ENCODE measurements at regions not wholly inside any gene's neighbourhood (a gene's known extent, or its start where the extent isn't known, plus 50 kb on each side); places are given as distances from the start of the nearest gene placed in this dataset.
"Not testable (repeated sequence)": the region's sequence is repeated elsewhere in the genome, so short reads cannot be mapped to it uniquely, and the experiment has no call there.

DNA sequence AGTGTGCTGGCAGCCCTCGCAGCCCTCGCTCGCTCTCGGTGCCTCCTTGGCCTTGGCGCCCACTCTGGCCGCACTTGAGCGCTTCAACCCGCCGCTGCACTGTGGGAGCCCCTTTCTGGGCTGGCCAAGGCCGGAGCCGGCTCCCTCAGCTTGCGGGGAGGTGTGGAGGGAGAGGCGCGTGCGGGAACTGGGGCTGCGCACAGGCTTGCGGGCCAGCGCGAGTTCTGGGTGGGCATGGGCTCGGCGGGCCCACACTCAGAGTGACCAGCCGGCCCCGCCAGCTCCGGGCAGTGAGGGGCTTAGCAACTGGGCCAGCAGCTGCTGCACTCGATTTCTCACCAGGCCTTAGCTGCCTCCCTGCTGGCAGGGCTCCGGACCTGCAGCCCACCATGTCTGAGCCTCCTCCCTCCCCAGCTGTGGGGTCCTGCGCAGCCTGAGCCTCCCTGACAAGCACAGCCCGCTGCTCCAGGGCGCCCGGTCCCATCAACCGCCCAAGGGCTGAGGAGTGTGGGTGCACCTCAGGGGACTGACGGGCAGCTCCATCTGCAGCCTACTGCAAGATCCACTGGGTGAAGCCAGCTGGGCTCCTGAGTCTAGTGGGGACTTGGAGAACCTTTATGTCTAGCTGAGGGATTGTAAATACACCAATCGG lies 786.0 kb upstream of the SORCS1 start:
- not testable (repeated sequence) for ATAC-seq

DNA sequence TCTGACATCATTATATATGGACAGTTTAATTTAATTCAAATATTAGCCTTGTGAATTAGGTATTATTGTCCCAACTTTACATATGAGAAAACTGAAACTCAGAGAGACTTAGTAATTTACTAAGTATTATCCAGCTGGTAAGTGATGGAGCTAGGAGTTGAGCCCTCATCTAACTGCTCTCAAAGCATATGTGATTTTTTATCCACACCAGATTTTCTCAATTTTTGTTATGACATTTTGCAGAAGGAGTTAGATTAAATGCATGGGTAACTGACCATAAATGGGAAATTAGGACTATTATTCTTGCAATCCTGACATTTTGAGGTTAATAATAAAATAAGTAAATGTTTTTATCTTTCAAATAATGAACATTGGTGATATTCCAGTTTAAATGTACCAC lies 778.3 kb upstream of the SORCS1 start:
- no peak for ATAC-seq

DNA sequence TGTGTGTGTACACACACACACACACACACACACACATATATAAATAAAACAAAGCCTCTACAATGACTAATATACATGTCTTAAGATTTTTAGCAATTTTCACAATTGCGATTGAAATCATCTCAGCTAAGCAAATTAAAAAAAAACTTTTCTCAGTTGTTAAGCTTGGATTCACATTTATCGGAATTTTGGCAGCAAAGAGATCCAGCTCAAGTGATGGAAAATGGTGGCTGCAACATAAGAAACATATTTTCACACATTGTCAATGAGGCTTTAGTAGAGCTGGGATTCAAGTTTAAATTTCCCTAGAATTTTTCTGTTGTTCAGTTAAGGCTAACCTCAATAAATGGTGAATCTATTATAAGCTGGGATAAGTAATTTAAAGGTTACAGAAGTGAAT lies 768.6 kb upstream of the SORCS1 start:
- ATAC-seq, result no peak

DNA sequence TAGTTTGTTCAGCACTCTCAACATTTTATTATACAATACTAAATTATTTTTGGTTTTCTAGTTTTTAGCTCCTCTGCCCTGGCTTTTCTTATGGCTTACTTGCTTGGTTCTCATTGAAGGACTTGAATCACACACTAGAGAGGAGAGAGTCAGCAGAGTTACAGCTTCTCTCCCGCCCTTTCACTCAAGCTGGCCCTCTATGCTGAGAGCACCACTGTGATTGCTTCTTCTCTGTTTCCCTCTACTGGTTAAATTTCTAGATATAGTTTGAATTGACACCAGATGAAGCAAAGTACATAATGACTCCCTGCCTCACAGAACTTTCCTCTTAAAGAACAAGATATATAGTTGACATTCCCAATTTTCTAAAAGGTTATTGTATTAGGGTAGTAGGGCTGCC lies 767.3 kb upstream of the SORCS1 start:
- no peak for ATAC-seq

DNA sequence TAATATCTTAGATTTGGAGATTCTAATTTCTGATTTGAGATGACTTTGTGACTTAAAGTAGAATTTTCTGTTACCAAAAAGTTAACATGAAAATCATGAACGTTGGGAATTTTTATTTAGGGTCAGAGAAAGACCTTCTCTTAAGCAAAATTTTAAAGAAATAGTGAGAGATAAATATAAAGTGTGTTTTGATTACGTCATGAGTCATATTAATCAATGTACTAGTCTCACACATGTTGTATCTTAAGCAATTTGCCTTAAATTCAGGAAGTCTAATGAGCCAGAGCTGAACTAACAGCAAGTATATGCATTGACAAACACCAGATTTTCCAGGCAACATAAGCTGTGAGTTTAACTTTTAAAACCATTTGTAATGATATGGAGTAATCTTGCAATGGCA lies 765.5 kb upstream of the SORCS1 start:
- no peak for ATAC-seq

DNA sequence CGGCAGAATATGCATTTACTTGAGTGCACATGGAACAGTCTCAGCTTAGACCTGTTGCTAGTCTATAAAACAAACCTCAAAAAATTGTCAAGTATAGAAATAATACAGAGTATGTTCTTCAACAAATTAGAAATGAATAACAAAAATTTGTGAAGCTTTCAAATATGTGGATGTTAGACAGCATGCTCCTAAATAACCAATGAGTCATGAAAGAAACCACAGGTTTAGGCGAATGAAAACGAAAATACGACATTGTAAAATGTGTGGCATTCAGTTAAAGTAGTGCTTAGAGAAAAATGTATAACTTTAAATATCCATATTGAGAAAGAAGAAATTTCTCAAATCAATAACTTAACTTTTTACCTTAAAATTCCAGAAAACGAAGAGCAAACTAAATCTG lies 760.0 kb upstream of the SORCS1 start:
- no peak for ATAC-seq

DNA sequence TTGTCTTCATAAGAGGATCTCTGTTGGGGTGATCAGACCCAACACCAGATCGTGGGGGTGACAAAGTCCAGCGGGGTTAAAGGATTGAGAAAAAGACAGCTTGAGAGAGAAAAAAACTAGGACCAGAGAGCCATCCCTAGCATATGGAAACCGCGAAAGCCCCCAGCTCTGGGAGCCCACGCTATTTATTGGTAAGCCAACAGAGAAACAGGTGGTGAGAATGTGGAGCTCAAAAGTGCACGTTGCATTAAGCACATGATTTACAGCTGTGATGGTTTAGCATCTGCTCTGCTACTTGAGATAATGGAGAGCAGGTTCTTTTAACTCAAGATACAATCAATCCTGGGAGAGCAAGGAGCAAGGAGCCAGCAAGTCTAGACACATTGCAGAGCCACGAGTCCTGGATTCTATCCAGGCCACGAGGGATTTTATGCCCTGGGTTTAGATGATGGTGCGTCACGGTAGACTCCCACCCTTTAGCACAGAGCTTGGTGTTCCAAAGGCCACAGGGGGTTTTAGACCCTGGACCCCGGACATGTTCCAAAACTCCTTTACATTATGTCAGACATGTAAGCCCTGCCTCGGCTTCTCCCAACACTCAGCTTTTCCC lies 755.2 kb upstream of the SORCS1 start:
- no peak for ATAC-seq

DNA sequence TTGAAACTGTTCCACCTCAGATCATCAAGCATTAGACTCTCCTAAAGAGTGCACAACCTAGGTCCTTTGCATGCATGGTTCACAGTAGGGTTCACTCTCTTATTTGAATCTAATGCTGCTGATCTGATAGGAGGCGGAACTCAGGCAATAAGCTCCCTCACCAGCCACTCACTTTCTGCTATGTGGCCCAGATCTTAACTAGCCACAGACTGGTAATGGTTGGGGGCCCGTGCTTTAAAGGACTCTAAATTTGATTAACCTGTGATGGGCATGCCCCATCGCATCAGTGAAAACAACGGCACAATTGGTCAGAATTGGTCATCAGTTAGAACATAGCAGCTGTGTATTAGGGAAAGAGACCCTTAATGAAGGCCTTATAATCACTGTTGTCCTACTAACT lies 753.7 kb upstream of the SORCS1 start:
- ATAC-seq, result no peak

DNA sequence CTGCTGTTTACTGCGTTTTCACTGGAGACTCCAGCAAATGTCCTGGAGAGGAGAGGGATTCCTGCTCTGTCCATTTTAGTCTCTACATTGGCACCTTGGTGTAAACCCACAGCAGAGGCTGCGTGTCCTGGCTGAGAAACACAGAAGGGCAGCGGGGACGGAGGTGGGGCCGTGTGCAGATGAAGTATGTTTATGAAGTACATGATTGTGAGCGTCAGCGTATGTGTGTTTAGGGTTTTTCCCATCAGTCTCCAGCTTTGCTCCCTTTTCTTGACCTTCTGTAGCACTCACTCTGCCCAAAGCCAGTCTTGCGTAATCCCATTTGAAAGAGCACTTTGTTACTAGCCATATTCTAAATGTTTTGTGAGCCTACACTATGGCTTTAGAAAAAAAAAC lies 750.7 kb upstream of the SORCS1 start:
- no peak for ATAC-seq

DNA sequence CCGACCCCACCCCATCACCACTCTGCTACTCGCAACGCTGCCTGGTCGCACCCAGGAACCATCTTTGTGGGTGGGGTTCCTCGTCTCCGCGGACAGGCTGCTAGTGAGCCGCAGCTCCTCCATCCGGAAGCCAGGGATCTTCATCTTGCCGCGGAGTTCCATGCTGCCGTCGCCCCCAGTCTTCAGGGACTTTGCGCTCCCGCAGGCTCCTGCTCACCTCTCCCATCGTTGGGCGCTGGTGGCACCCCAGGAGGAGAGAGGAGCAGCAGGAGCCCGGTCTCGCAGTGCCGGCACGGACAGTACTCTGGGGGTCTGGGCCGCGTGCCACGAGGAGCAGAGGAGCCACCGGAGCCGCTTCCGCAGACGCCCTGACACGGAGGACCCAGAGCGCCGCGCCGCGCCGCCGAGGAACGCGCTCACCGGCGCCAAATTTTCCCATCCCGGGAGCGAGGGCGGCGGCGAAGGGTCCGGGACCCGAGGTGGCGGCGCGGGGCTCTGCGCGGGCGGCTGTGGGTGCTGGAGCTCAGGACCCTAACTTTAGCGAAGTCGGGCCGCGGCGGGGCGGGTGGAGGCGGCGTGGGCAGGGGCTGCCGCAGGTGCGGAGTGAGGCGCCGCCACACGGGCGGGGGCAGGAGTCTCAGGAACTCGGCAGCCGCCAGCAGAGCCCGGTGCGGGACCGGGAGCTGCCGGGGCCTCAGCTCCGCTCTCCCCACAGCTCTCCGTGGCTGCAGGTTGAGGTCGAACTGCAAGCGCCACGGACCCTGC lies 750.1 kb upstream of the SORCS1 start:
- no peak for ATAC-seq

DNA sequence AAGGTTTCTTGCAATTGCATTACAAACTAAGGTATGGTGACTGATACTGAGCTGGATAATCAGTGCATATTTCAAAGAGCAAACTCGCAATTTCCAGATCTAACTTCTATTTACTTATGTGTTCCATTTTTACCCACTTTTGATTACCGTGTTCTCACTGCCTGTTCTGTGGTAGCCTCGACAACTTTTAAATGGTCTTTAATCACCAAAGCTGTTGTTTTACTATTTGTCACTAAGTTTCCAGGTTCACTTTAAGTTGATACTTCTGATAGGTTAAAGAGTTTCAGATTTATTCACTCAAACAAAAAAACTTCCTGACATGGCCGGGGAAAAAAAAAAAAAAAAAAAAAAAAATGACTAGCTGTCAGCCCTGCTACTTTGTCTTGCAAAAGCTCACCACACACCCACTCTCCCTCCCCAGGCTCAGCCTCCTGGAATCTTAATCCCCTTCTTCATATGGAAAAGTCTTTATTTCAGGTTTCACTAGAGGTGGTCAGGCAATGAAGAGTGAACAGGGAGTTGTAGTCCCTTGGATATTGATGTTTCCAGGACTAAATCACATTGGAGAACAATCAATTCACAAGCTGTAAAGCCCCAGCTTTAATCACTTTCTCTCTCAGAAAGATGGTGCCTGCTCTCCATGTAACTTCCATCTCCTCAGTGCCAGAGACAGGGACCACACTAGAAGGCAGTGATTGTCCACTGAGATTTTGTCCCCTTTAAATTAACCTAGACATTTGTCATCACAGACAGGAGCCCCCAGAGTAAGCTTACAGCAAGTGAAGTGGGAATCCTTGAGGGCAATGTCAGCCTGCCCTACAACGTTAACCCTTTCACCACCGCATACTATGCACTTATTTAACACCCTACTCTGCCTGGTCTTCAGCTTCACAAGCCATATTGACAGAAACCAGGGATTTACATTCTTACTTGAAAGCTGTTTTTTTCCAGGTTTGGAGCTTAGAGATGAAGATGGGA lies 749.1 kb upstream of the SORCS1 start:
- ATAC-seq, result no peak

DNA sequence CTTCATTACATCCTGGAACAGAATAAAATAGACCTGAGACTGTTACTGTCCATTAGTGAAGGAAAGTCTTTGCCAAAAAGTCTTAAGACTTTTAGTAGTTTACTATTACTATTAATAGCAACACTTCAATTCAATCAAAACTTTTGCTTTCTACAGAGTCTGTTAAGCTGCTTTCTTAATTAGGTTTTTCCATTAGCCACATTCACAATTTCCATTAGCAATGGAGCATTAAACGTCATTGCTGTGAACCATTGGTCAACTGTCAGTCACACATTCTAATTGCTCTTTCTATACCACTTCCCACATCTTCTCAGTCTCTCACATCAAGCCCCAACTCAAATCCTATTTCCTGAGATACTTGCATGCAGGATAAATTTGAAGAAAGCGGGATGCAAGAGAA lies 736.6 kb upstream of the SORCS1 start:
- ATAC-seq, result no peak

DNA sequence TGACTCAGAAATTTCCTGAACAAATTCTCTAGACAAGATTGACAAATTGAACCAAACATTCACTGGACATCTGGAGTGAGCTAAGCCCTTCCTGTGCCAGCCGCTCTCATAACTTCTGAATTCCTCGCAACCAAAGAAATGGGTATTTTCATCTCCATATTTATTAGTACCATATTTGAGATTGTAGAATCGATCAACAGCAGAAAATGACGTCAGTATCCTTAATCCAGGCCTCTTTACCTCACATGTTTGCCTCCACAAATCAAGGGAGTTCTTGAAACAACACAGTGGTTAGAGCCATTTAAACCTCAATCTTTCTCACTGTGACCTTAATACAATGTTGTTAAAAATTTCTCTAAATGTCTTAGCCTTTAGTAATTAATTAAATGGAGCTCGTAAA lies 735.6 kb upstream of the SORCS1 start:
- ATAC-seq, result no peak

DNA sequence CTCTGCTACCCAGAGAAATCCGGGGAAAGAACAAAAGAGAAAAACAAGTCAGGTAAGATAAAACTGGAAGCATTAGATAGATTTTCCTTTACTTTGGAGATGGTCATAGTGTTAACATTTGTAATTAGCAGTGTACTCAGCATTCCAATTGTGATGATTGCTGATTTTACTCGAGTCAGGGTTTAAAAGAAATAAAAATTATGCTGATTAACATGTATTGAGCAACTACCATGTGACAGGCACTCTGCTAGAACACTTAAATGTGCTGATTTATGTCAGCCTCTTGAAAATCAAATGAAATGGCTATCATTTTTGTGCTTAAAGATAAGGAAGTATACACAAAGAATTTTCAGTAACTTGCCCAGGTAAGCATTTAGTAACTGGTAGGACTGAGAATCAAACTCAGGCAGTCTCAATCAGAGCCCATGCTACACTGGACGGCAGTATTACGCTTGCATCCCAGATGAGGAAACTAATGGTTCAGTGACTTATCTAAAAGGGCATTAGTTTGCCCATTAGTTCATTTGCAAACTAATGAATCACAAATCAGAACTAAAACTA lies 735.1 kb upstream of the SORCS1 start:
- no peak for ATAC-seq

DNA sequence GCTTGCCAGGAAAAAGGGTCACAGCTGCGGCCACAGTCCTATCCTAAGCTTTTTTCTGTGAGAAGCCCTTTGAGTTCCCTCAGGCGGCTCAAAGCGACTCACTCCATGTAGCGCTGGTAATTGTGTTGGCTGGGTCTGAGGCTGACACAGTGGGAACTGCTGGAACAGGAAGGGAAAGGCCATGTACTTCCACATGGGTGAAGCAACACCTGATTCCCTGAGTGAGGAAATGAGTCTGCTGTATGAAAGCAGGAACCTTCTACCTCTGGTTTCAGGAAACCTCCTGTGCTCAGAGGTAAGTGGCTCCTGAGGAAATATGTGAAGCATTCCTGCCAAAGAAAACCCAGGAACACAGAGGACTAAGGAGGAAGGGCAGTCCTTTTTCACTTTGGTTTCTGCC lies 734.6 kb upstream of the SORCS1 start:
- no peak for ATAC-seq

DNA sequence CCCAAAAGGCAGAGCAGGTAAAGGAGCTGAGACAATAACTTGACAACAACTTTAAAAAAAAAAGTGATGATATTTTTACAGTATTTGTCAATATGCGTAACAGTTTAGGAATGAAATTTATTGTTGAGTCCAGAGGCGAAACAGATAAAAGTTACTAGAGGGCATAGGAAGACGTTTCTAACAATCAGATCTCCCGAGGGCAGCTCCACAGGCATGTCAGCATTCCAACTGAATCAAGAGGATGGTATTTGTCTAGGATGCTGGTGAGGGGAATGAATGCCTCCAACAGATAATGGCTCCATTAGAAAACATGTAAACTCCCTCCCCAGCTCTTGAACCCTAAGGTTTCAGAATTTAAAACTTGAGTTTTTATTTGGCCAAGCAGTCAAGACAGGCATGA lies 733.9 kb upstream of the SORCS1 start:
- ATAC-seq, result no peak

DNA sequence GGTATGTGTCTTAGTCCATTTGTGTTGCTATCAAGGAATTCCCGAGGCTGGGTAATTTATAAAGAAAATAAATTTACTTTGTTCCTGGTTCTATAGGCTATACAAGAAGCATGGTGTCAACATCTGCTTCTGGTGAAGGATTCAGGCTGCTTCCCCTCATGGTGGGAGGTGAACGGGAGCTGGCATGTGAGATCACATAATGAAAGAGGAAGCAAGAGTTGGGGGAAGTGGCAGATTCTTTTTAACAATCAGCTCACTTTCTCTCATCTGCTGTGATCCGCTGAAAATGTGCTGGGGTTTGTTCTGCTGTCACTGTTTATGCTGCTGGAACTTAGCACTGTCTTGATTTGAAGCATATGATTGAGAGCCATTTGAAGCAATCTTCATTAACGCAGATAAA lies 730.0 kb upstream of the SORCS1 start:
- ATAC-seq, result no peak

DNA sequence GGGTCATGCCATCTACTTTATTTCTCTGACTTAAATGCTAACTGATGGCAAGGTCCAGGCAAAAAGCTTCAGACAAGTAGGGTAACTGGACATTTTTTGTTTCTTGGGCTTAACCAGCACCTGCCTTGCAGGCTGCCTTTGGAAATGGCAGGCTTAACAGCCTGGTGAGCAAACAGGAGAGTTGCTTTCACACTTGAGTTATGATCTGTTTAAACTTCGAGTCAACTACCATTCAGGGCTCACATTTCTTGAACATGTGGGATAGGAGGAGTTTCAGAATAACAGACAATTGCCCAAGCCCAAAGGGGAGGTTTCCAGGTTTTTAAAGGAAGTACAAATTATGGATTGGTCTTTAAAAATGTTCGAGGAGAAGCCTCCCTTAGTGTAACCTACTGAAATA lies 724.6 kb upstream of the SORCS1 start:
- no peak for ATAC-seq

DNA sequence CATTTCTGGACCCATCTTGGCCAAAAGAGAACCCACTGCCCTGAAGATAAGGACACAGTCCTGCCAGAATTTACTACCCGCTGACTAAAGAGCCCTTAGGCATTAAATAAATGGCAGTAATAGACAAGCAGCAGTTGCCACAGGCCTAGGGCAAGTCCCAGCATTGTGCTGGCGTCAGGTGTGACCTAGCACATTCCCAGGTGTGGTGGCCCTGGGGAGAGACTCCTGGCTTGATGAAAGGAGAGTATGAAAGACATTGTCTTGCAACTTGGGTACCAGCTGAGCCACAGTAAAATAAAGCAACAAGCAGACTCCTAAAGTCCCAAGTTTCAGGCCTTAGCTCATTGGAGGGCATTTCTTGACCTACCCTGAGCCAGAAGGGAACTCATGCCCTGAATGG lies 715.7 kb upstream of the SORCS1 start:
- ATAC-seq, result no peak

DNA sequence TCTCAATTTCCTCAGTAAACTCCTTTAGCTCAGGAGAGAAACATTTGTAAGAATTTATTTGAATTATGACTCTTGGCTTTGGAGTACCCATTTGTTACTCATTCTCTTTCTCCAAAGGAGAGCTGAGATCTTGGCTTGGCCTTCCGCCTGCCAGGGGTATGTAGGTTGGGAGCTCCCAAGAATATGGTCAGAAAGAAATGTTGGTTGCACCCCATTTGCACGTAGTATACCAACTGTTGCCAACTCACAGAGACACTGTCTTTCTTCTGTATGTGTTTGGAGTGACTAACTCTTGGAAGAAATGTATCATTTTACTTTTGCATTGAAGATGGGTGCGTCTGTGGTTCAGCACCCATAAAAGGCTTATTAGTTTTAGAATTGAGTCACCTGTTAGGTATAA lies 708.5 kb upstream of the SORCS1 start:
- no peak for ATAC-seq

DNA sequence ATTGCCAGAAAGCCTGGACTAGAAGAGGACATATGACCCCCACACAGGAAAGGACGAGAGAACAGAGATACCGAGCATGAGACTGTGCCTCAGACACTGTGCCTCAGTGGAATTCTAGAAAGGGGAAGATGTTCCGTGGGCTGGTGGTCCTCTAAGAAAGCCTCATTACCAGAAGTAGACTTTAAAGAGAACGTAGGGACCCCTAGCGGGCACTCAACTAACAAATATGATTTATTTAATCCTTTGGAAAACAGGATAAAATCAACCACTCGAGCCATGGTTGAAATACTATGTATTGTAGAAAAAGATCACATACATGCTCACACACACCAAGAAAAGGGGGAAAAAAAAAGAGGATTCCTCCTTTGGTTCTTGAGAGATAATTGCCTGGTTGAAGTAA lies 701.2 kb upstream of the SORCS1 start:
- no peak for ATAC-seq

DNA sequence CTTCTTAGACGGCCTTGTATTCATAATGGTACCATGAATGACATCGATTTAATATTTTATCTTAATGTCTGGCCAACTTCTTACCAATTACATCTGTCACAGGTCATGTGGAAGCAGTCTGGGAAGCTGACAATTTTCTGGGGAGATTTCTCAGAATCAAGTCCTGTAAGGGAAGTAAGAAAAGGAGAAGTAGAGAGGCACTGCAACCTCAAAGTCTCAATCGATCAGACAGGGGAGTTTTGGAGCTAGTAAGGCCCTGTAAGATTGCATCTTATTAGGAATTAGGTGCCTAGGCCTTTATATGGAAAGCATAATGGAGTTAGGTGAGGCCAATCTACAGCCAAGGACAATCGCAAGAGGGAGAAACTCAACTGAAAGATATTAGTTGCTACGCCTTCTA lies 694.6 kb upstream of the SORCS1 start:
- ATAC-seq, result no peak

DNA sequence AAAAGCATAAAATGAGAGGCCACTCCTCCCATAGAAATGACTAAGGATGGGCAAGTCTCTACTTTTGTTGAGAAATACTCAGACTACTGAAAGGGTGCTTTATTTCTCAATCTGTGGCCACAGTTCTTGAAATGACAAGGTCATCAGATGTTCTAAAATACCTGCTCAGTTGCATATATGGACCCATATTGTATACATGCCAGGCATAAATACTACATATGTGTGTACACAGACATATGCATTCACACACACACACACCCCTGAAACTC lies 691.5 kb upstream of the SORCS1 start:
- no peak for ATAC-seq
